Epidermal melanocyte (primary cell): ENCODE measurements at regions not wholly inside any gene's neighbourhood (a gene's known extent, or its start where the extent isn't known, plus 50 kb on each side); places are given as distances from the start of the nearest gene placed in this dataset.
"Not testable (repeated sequence)": the region's sequence is repeated elsewhere in the genome, so short reads cannot be mapped to it uniquely, and the experiment has no call there.

Source experiments
- DNase-seq: peaks from one replicate; pipeline ENCODE4 v3.0.0; 2011; ENCODE audit warnings: low spot score; ENCODE audit not compliant: insufficient read length

DNA sequence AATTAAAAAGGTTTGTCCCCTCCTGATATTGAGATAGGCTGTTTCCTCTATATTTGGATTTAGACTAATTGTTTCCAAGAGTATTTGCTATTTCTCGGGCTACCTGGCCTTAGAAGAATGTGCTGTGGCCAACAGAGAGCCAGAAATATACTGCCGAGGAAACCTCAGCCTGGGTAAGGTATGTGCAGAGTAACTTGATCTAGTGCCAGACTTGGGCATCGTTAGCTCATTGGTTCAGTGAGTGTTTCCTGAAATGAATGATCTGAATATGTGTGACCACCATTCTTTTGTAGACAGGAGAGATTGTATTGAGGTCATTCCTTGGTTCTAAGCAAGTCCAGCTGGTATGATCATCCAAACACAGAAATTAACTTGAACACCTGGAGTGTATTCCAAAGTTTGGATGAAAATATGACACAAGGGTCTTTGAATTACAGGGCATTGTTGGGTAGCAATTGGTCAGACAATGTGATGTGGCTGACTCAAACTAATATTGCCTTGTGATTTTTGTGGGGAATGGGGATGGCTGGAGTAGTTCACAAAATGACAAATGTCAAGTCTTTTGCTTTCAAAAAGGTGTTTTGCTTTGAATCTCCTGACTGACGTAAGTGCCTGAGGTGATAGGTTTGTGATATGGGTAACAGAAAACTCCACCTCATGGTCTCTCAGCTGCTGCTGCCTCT lies 100.2 kb upstream of the CXCL13 start:
- no peak for DNase-seq

GRCh38 chr4:77505958-77506319 lies 99.7 kb upstream of the CXCL13 start:
- DNase-seq = no peak

DNA sequence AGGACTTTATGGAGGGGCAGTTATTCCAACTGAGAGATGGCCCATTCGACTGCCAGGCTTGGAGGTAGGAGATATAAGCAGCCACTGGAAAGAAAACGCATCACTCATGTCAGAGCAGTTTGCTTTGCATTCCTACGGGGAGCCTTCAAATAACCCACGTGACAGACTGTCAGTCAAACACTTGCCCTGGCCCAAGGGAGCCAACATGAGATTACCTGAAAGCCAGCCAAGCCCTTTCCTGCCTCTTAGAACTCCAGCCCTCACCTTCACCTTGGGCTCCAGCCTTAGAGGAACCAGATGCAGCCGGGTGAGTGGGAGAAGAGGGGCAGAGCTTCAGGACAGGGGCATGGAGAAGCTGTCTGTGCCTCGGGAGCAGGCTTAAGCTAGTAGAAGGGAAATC lies 95.3 kb upstream of the CXCL13 start:
- no peak for DNase-seq

GRCh38 chr4:77525538-77525937 lies 80.1 kb upstream of the CXCL13 start:
- DNase-seq = no peak

DNA sequence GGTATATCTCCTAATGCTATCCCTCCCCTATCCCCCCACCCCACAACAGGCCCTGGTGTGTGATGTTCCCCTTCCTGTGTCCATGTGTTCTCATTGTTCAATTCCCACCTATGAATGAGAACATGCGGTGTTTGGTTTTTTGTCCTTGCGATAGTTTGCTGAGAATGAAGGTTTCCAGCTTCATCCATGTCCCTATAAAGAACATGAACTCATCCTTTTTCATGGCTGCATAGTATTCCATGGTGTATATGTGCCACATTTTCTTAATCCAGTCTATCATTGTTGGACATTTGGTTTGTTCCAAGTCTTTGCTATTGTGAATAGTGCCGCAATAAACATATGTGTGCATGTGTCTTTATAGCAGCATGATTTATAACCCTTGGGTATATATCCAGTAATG lies 77.7 kb upstream of the CXCL13 start:
- DNase-seq = not testable (repeated sequence)

DNA sequence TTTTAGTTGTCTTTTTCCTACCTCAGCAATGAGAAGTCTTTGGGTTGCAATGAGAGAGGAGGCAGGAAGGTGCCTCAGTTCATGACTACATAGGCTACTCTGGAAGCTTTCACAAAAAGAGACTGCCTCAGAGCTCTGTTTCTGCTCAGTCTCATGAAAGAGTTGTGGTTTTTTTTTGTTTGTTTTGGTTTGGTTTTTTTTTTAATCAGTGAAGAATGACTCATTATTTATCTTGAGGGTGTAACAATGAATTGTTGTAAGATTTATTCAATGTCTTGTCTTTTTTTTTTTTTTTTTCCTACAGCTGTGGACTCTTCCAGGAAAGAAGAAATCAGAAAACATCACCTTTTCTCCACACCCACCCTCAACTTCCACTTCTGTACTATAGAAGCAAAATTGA lies 67.5 kb upstream of the CXCL13 start:
- no peak for DNase-seq

DNA sequence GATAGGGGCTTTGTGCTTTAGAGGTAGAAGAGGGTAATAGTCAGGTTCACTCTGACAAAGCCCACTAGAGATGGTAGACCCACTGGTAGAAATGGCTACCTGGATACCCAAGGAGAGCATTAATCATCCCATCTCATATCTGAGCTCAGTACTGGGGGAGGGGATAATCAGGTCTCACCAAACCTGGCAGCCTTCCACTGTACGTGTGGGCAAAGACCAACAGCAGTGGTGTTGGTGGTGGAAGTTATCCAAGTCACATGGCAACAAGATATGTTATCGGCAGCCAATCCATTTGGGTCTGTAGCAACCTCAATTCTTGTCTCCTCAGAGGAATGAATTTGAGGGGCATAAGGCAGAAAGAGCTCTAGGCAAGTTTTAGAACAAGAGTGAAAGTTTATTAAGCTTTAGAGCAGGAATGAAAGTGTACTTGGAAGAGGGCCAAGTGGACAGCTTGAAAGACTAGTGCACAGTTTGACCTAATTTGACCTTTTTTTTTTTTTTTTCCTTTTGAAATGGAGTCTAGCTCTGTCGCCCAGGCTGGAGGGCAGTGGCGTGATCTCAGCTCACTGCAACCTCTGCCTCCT lies 67.0 kb upstream of the CXCL13 start:
- DNase-seq = no peak
